ENCODE measurements at regions not wholly inside any gene's neighbourhood (a gene's known extent, or its start where the extent isn't known, plus 50 kb on each side); places are given as distances from the start of the nearest gene placed in this dataset.

GRCh38 chr2:61722318-61722717, 131.5 kb downstream of the FAM161A start:
- DNase-seq (ENCODE audit: low read depth): no peak

GRCh38 chr2:61721382-61721781, 132.5 kb downstream of the FAM161A start:
- DNase-seq (ENCODE audit: low read depth): no peak

GRCh38 chr2:61720911-61721310, 132.9 kb downstream of the FAM161A start:
- DNase-seq (ENCODE audit: low read depth): no peak

DNA sequence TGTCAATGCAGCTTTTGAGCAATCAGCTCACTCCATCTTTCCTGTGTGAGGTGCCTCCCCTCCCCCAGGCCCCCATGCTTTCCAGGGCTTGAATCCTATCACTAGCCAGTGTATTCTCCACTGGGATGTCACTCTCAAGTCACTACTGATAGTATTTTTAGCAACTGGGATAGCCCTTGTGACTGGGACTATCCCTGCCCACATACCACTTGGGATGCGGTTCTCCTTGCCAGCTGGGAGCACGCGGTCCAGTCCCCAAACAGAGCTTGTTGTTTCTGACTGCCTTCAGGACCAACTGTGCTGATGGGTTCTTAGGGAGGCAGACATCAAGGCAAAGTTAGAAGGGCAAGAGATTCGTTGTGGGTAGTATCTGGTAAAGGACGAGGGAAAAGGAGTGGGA, 134.9 kb downstream of the FAM161A start:
- no peak for DNase-seq (ENCODE audit: low read depth)

GRCh38 chr2:61715506-61715905, 138.4 kb downstream of the FAM161A start:
- no peak for DNase-seq (ENCODE audit: low read depth)

GRCh38 chr2:61714210-61714609, 139.7 kb downstream of the FAM161A start:
- DNase-seq (ENCODE audit: low read depth): no peak

DNA sequence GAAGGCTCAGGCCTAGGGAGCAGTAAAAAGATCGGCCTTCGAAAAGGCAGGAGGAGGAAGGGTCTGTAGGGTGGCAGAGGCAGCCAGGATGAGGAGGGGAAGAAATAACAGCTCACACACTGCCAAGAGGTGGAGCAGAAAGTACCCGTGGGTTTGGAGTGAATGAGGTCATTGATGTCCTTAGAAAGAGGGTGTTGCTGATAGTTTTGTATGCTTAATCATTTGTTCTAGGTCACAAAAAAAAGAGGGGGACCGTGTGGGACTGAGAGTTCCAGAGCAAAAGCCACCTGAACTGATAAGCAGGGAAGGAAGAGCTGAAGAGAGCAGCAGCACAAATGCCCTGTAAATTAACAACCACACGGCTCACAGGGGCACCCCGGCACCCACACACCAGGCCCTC, 140.4 kb downstream of the FAM161A start:
- no peak for DNase-seq (ENCODE audit: low read depth)

DNA sequence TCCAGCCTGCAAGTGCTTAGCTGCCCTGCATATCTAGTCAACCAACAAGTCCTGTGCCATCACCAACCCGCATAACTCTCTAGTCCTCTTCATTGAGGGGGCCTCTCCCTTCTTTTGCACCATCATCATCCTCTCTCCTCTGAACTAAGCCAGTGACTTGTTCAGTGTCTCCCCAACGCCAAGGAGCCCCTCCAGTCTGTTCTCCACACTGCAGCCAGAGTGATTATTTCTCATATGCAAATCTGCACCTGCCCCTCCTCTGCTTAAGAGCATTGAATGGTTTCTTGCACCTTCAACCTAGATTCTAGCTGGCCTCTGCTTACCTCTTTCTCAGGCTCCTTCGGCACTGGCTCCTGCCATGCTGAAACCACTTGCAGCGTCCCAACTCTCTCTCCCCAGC, 141.8 kb downstream of the FAM161A start:
- DNase-seq (ENCODE audit: low read depth): no peak

DNA sequence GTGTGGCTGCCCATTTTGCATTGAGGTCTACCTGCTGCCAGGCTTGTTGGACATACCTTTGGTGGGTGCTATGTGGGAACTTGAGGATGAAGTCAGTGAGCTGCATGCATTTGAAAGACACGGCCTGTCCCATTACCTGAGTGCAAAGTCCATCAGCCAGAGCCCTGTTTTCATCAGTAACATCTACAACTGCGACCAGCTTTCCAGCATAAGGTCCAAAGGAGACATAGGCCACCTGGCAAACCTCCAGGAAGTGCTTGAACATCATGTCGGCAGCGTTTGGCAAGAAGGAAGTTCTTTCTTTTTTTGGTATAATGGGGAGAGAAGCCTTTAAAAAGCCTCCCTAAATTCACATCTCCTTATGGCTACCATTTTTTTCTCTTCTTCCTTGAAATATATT, 143.1 kb downstream of the FAM161A start:
- DNase-seq (ENCODE audit: low read depth): no peak

DNA sequence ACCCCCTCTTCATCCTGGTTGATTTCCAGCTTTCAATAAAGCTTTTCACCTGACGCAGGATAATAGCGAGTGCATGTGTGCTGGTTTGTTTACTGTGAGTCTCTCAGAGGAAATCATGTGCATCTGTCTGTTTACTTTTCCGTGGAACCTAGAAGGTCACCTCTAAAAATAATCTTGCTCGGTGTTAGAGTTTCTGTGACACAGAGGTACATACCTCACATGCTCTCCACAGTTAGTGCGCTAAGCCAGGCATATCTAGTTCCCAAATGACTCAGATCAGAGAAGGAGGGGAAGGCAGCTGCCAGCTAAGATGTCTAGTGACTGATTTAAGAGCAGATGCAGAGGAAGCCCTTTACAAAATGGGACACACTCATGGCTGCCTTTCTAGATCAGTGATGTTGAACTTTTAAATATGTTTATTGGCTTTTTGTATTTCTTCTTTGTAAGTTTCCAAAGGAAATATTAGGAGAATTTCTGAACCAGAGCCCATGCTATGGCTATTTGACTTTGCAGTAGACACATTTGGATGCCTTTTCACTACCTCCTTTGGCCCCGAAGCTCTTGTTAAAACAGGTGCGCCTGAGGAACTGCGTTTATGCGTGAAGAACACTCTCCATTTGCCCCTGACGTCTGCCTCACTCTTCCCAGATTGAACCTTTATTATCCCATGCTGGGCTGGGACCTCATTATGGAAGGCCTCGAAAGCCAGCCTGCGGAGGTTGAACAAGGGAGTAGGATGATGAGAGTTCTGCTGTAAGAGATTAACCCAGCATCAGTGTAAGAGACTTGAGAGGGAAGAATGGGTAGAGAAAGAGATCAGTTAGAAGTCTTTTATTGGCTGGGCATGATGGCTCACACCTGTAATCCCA, 145.6 kb downstream of the FAM161A start:
- no peak for DNase-seq (ENCODE audit: low read depth)

GRCh38 chr2:61705625-61706024, 148.2 kb downstream of the FAM161A start:
- no peak for DNase-seq (ENCODE audit: low read depth)

- no peak for DNase-seq (ENCODE audit: low read depth)
Measured at GRCh38 chr2:61704364-61704763, 149.5 kb downstream of the FAM161A start.

DNA sequence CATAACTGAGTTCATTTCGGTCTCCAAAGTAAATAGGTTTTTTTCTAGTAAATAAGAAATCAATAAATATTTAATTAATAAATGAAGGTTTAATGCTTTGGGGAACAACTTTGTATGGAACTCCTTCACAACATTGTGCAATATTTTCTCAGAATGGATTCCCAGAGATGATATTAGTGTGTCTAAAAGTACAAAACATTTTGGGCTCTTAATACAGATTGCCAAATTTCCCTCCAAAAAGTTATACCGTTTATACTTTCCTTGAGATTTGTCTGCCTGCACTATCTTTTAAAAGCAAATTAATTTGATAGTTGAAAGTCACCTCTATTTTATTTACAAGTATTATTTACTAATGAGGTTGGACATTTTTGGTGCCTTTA, 151.8 kb downstream of the FAM161A start:
- no peak for DNase-seq (ENCODE audit: low read depth)

DNA sequence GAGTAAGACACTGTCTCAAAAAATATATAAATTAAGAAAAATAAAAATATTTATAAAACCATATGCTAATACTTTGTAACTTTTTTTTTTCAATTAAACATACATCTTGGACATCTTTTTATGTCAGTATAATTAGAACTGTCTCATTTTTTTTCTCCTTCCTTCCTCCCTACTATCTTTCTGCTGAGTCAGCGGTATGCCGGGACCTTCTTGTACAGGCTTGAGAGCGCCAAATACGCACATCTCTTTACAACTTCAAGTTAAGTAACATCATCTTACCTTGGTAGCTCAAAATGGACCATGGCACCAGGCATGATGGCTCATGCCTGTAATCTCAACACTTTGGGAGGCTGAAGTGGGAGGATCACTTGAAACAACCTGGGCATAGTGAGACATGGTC, 153.4 kb downstream of the FAM161A start:
- DNase-seq (ENCODE audit: low read depth): no peak

- peak; percentile 77 for DNase-seq (ENCODE audit: low read depth)
Measured at GRCh38 chr2:61694312-61695274, 156.4 kb upstream of the XPO1 start.

GRCh38 chr2:61693744-61694143, 155.6 kb upstream of the XPO1 start:
- no peak for DNase-seq (ENCODE audit: low read depth)

DNA sequence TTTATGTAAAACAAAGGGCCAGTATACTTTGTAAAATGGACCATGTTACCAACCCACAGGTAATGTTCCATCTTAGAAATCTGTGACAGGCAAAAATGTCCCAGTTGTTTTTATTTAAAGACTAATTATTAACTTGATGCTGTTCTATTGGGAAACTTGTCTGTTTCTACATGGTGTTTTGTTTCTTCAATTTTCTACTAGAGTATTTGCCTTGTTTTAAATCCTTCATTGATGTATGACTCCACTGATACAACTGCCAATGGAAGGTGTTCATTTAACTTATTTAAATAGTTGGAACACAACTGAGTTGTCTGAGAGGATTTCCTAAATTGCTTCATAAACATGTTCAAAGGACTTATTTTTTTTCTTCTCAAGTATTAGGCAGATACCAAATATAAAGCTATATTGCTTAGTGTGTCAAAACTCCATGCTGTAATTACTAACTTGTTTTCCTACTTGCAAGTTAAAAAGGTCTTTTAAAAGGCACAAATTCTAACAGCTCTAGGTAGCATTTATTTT, 152.0 kb upstream of the XPO1 start:
- no peak for DNase-seq (ENCODE audit: low read depth)

- no peak for DNase-seq (ENCODE audit: low read depth)
Measured at GRCh38 chr2:61689568-61689967, 151.4 kb upstream of the XPO1 start.

GRCh38 chr2:61688369-61689334, 150.5 kb upstream of the XPO1 start:
- no peak for DNase-seq (ENCODE audit: low read depth)

GRCh38 chr2:61679096-61679495, 140.9 kb upstream of the XPO1 start:
- no peak for DNase-seq (ENCODE audit: low read depth)

- no peak for DNase-seq (ENCODE audit: low read depth)
Measured at GRCh38 chr2:61677942-61678341, 139.8 kb upstream of the XPO1 start.

- no peak for DNase-seq (ENCODE audit: low read depth)
Measured at GRCh38 chr2:61677306-61677705, 139.2 kb upstream of the XPO1 start.

Measured in T follicular helper cell (primary cell).